ENCODE measurements at regions not wholly inside any gene's neighbourhood (a gene's known extent, or its start where the extent isn't known, plus 50 kb on each side); places are given as distances from the start of the nearest gene placed in this dataset.

GRCh38 chr6:90347411-90347851 lies 50.8 kb upstream of the BACH2 start:
- Mint-ChIP-seq H3K27ac (no peak overlapping the region), H3K4me3 (no peak overlapping the region), H3K9me3 (no peaks in the 10 kb centered on the region), H3K4me1 (ENCODE audit: low read depth in 2 of 2) (peaks cover 5 to 7% of the 10 kb centered on the region in 2 donors), H3K27me3 (peaks cover 33 to 46% of the 10 kb centered on the region in 2 donors), H3K36me3 (ENCODE audit: insufficient read depth) (no peaks in the 10 kb centered on the region)
- DNase-seq, result no peak
- ATAC-seq (replicated peaks), result no peak

DNA sequence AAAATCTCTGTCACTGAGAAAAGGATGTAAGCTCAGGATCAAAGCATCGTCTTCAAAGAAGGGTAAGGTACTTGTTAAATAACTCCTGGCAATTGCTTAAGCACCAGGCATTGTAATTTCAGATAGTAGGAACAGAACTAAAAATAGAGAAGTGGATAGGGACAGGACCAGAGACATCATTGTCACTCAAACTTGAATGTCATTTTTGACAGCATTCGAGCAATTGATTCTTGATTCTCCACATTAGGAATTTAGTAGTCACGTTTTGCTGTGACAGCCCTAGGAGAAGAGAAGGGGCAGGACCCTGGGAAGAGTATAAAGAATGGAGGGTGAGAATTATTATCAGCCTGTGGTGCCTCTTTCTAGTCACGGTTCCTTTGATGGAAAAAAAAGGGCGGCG lies 50.1 kb upstream of the BACH2 start:
- no peak overlapping the region for H3K4me3 Mint-ChIP-seq

More for the DNA sequence above, 50.1 kb upstream of the BACH2 start:
- DNase-seq (no peak), ATAC-seq (replicated peaks) (no peak)
- Mint-ChIP-seq H3K9me3 (no peaks in the 10 kb centered on the region), H3K4me1 (ENCODE audit: low read depth in 2 of 2) (peaks cover 5 to 7% of the 10 kb centered on the region in 2 donors), H3K27ac (no peak overlapping the region), H3K36me3 (ENCODE audit: insufficient read depth) (no peaks in the 10 kb centered on the region), H3K27me3 (peaks cover 36 to 53% of the 10 kb centered on the region in 2 donors)
